GM19023 (cell line): ENCODE measurements at regions not wholly inside any gene's neighbourhood (a gene's known extent, or its start where the extent isn't known, plus 50 kb on each side); places are given as distances from the start of the nearest gene placed in this dataset.
"Not testable (repeated sequence)": the region's sequence is repeated elsewhere in the genome, so short reads cannot be mapped to it uniquely, and the experiment has no call there.

Experiments
- ATAC-seq: cut with Tn5 transposase; IDR thresholded peaks from one replicate; pipeline ENCODE4 v1.9.1; 2021; ENCODE audit warnings: mild to moderate bottlenecking, moderate library complexity; ENCODE audit not compliant: unreplicated experiment

DNA sequence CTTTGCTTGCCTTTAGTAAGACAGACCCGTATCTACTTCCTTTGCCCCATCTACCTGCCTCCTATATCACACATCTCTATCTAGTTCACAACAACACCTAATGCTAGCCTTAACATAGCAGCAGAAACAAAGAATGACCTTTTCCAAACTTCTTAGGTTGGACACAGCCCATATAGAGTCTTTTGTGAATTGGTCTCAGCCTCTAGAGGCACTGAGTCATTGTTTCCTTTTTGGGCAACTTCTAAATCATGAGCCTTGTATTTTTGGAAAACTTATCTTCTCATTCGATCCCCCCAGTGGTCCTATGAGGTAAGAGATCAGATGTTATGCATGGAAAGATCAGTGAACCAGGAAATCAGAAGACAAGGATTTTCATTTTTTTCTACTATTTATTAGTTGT, 679.4 kb upstream of the USP24 start:
- no peak for ATAC-seq

GRCh38 chr1:55893155-55893554, 678.0 kb upstream of the USP24 start:
- ATAC-seq = no peak

DNA sequence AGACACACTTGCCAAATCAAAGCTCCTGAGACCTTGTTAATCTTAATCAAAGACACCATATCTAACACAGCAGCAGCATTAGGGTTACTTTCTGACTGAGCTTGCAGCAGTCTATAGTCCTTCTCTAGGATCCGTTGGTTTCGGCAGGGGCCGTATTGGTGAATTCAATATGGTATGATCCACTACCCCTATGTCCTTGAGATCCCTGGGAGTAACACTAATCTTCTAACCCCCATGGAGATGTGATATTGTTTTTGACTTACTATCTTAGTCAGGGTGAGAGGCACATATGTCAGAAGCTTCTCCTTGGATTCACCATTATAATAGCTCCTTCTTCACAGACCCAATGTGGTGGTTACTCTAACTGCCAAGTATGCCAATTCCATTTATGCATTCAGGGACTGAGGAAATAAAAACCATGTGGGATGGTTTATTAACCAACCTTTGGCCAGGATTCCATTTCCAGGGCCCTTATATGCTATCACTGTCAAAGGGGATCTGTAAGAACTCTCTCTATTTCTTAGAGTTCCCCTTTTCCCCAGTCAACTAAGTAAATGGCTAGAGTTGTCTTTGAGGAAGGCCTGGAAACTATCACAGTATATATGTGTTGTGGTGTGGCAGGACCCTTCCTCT, 673.6 kb upstream of the USP24 start:
- ATAC-seq = no peak

DNA sequence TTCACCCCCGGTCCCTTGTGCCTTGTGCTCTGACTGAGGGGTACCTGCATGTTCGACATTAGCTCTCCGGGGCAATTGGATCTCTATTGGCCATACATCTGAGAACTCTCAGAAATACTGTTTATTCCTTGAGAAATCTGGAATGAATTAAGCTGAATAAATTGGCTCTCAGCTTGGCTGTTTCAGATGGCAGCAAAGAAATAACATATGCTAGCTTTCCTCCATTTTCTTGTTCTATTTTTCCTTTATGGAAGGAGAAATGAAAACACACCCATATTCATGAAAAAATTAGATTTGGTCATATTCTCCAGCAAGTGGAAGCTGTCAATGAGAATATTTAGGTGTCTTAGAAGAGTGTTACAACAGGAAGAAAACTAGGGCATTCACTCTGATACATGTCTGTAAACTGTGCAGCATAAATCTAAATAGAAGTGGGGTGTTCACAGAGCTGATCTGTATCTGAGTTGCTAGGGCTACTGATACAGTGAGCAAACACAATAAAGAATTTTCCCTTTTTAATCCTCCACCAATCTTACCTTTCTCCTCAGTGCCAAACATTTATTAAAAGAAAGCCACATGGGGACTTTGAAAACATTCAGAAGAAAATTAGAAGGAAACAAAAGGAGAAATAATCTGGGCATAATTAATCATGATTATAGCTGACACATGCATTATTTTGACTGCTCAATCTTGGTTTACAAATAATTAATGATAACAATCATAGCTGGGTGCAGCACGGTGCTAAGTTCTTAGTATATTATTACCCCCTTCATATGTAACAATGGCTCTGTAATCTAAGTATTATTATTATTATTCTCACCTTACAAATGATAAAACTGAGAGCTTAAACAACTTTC, 671.9 kb upstream of the USP24 start:
- no peak for ATAC-seq

- no peak for ATAC-seq
Observed at GRCh38 chr1:55885619-55886018, 670.5 kb upstream of the USP24 start.

DNA sequence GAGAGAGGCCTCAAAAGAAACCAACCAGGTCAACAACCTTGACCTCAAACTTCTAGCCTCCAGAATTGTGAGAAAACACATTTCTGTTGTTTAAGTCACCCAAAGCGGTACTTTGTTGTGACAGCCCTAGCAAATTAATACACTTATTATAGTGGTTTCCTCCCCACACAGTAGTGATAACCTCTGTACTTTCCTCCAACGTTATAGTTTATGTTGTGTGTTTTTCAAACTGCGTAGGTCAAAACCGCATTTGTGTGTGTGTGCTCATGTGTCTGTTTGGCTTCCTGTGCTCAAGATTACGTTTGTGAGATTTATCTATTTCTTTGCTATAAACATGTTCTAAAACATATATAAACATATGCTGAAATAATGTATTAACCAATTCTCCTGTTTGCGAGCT, 667.8 kb upstream of the USP24 start:
- ATAC-seq = no peak

- ATAC-seq = no peak
Observed at GRCh38 chr1:55879346-55879745, 664.2 kb upstream of the USP24 start.

DNA sequence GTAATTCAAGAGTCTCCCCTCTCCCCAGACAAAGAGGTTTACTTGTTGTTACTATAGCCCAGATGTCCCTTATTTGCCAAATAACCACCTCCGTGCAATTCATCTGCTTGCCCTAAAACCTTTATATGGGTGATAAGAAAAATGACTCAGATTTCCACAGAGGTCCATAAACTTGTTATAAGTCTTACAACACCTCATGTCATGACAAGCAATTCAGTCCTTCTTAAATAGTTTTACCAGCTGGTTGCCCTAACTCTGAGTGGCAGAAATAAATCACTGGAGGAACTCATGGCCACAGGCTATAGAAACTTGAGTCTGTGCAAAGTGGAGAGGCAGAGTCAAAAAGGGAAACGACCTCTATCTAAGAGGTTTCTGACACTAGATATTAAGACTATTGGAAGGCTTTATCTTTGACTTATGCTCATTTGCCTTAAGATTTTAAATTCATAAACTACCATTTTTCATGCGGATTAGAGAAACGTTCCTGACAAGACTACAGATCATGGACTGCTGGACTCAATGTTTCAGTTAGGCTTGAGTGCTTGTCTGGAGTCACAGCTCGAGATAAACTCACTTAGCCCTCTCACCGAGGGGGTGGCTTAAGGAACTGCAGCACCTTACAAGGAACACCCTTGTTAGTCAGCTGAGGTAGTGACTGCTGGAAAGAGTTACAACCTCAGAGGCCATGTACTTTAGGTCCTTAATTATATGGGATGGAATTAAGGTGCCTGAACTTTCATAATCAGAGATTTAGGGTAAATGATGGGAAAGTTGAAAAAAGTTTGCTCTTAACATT, 662.5 kb upstream of the USP24 start:
- ATAC-seq = no peak

DNA sequence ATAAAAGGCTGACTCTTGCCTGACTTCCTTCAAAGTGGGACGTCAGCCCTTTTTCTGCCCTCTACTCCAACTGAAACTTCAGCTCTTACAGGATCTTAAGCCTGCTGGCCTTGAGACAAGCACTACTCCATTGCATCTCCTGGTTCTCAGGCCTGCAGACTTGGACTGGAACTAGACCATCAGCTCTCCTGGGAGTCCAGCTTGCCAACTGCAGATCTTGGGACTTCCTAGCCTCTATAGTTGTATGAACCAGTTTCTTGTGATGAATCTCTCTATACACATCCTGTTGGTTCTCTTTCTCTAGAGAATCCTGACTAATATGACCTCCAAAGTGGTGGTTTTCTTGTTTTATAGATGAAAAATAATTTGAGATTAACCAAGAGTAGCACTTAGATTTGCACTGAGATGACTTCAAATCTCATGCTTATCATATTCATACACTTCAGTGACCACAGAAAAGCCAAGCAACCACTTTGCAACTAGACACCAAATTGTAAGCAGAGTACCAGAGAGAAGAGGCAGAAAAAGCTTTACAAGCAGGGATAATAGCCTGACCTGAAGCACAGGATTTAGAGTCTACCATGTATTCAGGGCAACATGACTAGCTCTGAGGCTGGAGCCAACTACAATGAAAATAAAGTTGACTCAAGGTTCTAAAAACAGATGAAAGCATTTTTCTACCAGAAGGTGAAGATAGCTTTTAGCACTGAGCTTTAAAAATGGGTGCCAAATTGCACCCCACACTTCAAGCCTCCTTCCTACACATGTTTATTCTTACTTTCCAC, 661.3 kb upstream of the USP24 start:
- no peak for ATAC-seq

GRCh38 chr1:55870106-55870505, 654.9 kb upstream of the USP24 start:
- ATAC-seq = no peak

DNA sequence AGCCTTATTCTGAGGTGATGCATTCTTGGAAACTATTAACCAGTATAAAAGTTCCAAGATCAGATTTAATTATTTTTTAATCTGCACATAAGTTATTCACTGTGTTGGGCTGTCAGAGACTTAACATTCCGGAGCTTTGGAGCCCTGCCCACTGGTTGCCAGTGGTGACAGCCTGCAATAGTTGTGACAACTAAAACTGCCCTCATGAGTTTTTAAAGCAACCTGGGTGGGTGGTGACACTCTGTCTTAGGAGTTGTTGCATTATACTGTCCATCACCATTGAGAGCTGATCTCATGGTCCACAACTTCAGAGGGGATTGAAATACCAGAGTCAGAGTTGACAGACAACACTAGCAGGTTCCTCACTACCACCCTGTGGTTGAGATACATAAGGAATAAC, 653.9 kb upstream of the USP24 start:
- no peak for ATAC-seq

DNA sequence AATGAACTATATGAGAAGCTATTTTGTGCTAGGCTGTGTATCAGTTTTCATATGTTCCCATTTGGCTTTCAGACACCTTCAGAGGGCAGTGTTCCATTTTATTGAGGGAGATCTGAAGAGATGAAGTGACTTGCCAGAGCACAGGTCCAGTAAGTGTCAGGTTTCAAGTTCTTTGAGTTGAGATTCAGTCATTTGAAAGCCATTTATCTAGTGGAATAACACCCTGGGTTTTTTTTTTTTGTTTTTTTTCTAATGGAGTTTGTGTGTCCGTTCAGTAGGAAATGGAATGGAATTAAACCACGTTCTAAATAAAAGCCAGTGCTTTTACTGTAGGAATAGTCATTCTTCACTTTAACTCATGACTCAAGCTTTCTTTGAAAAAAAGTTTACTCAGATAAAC, 652.9 kb upstream of the USP24 start:
- no peak for ATAC-seq

DNA sequence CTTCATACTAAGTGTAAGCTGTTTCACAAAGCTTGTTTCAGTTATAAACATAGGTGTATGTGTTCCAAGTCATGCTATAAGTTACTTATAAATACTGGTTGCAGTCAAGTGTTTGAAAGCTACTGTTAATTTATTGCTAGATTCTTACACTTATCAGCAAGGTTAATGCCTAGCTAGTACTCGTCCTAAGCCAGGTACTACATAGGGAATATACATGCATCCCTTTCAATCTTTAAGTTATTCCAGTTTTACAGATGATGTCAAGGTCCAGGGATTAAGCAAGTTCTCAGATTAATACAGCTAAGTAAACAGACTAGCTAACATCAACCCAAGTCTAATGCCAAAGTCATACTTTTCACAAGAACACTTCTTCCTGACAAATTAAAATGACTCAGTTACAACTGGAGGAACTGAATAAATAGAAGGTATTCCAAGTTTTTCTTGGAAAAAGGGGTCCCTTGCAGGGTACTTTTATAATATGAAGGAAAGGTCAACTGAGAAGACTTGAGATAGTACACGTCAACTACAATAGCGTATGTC, 652.2 kb upstream of the USP24 start:
- ATAC-seq = no peak

GRCh38 chr1:55865778-55866177, 650.6 kb upstream of the USP24 start:
- not testable (repeated sequence) for ATAC-seq

DNA sequence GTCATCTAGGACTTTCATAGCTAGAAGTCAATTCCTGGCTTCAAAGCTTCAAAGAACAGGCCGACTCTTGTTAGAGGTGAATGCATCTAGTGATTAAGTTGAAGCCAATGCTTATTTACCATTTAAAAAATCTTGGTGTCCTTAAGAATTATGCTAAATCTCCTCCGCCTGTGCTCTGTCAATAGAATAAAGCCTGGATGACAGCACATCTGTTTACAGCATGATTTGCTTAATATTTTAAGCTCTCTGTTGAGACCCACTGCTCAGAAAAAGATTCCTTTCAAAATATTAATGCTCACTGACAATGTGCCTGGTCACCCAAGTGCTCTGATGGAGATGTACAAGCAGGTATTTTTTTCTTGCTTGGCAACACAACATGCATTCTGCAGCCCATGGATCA, 649.1 kb upstream of the USP24 start:
- ATAC-seq = no peak

DNA sequence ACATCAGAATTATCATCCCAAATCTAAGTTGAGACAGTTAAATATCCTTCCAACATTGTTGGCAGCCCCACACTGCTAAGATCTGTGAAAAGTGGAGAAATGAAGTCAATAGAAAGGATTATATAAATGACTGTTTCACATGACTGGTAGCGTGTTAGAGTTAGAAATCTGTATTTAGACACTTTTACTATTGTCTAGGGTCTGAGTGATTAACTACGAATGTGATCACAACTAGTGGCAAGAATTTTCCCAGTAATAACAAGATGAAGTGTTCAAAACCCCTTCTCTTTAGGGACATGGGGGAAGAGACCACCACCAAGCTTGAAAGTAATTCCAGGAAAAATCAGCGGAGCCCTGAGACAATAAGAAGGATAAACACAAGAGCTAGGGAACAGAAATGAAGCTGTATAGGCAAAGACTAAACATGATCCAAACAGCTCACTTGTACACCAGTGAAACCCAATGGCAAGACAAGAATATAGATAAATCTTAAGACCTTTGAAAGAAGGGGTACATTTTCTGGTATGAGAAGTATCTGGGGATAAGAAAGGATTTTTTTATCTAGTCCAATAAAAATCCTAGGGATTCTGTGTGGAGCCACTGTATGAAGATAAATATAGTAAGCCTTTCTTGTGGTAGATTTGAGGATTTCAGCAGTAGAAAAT, 646.6 kb upstream of the USP24 start:
- no peak for ATAC-seq

- ATAC-seq = no peak
Observed at GRCh38 chr1:55860798-55861519, 645.8 kb upstream of the USP24 start.

GRCh38 chr1:55860326-55860725, 645.2 kb upstream of the USP24 start:
- ATAC-seq = no peak

GRCh38 chr1:55854911-55855310, 639.7 kb upstream of the USP24 start:
- ATAC-seq = no peak

DNA sequence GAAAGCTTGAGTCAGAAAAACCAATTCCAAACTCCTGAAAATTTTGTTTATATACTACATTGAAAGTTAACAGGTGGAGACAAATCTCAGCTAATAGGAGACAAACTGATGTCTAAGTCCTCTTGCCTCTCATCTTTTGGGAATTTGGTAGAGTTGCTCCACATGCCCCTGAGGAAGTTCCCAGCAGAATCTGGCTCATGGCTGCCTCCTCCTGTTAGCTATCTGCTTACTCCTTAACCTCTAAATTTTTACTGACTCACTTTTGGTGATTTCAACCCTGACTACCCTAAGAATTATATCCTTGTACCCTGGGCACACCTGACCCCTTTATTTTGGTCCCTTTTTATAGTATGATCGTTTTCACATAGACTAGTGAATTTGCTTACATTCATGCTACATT, 633.7 kb upstream of the USP24 start:
- ATAC-seq = no peak
